HUES6 (cell line): ENCODE measurements at regions not wholly inside any gene's neighbourhood (a gene's known extent, or its start where the extent isn't known, plus 50 kb on each side); places are given as distances from the start of the nearest gene placed in this dataset.

Source experiments
- H3K27ac ChIP-seq: 2 replicates; pipeline ENCODE4 v1.7.0; 2013; ENCODE audit warnings: low read depth, mild to moderate bottlenecking, low read length, inconsistent platforms
- H3K27me3 ChIP-seq: 2 replicates; pipeline ENCODE4 v1.6.1; 2013; ENCODE audit warnings: low read length; ENCODE audit not compliant: control insufficient read depth, insufficient read depth
- H3K36me3 ChIP-seq: 2 replicates; pipeline ENCODE4 v1.6.1; 2013; ENCODE audit warnings: low read length; ENCODE audit not compliant: control insufficient read depth, insufficient read depth
- H3K4me1 ChIP-seq: 2 replicates; pipeline ENCODE4 v1.6.1; 2013; ENCODE audit warnings: low read length; ENCODE audit not compliant: control insufficient read depth, insufficient read depth
- H3K4me3 ChIP-seq: 2 replicates; pipeline ENCODE4 v1.5.1; 2013; ENCODE audit warnings: low read depth, low read length
- H3K9ac ChIP-seq: one replicate; pipeline ENCODE4 v1.6.1; 2013; ENCODE audit warnings: mild to moderate bottlenecking, low read length
- H3K9me3 ChIP-seq: 2 replicates; pipeline ENCODE4 v1.6.1; 2013; ENCODE audit warnings: low read depth, low read length; ENCODE audit not compliant: control insufficient read depth, insufficient read depth

DNA sequence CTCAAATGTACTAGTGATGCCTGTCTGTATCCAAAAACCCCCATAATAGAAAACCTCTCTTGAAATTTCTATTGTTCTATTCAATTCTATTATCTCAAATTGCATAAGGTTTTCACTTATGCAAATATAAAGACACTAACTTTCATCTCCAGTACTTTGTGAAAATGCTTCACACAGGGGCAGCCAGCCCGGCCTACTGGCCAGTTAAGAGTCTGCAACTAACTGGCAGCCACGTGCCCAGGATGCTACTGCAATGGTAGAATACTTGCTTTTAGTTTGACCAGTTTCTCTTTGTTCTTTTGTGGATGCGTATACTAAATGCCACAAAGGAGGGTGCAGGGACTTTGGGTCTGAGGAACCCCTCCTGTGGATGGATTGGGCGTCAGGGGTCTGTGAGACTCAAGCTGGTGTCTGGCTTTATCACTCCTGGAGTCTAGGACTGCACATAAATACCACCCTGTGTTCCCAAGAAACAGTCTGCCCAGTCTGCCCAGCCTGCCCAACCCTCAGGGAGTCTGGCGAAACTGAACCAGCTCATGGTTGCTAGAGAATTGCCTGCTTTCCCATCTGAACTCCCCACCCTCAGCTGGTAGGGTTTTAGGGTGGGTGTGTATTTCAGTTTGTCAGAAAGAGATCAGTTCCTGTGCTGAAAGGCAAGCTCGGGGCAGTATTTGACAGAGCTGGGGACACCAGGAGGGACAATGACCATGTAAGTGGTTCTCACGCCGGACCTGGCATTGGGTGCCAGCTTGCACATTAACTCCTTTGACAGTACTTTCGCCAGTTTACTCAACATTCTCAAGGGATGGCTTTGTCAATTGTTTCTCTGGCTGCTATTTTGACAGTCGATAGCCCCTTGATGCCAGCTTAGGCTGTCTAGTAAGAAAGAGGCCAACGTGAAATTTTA is 558.2 kb upstream of the JAG1 start:
- Histone ChIP-seq H3K27ac (no peak overlapping the region), H3K9ac (no peak overlapping the region), H3K4me1 (peaks cover 26% of the 10 kb centered on the region; the same call in 1 of the 2 replicates), H3K27me3 (no peaks in the 10 kb centered on the region; the same call in 1 of the 2 replicates), H3K36me3 (no peaks in the 10 kb centered on the region), H3K9me3 (no peaks in the 10 kb centered on the region), H3K4me3 (no peak overlapping the region)

DNA sequence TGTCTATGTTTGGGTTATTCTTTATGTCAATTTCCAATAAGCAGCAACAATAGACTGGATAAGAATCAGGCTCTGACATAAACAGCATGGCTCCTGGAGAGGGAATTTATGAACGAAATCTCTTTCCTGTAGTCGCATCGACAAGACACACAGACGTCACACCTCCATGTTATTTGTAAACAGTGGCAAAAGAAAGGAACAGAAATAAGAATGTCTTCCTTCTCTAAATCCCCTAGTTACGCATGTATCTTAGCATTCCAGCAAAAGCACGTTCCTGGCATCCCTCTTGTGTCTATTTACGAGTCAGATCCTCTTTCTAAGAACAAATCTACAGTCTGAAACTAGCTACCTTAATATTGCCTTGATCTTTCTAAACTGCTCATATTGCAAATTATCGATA is 559.1 kb upstream of the JAG1 start:
- H3K9me3 ChIP-seq, result no peaks in the 10 kb centered on the region
- H3K4me3 ChIP-seq, result no peak overlapping the region
- H3K36me3 ChIP-seq, result no peaks in the 10 kb centered on the region
- no peak overlapping the region for H3K27ac ChIP-seq
- peaks cover 26% of the 10 kb centered on the region; the same call in 1 of the 2 replicates for H3K4me1 ChIP-seq
- H3K9ac ChIP-seq, result no peak overlapping the region
- H3K27me3 ChIP-seq, result no peaks in the 10 kb centered on the region

DNA sequence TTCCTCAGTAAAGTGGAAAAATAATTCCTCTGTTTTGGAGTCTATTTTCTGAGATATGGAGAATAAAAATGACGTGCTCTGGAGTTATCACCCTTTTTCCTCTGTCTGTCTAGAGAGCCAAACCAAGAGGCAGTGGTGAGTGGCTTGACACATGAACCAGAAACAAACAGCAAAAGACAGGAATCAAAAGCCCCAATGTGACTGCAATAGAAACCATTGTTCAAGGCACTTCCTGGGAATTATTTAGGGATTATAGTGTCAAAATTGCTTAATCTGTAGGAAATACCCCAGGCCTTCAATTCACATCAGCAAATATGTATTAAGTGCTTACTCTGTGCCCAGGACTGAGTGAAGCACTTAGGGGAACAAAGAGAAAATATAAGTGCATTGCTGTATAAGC is 560.4 kb upstream of the JAG1 start:
- no peak overlapping the region for H3K4me3 ChIP-seq
- H3K9ac ChIP-seq, result peak overlapping the region; percentile 35
- H3K9me3 ChIP-seq, result no peaks in the 10 kb centered on the region
- H3K36me3 ChIP-seq, result no peaks in the 10 kb centered on the region
- H3K4me1 ChIP-seq, result peaks cover 22% of the 10 kb centered on the region; the same call in 1 of the 2 replicates
- peak overlapping the region; percentile 51; the same call in 1 of the 2 replicates for H3K27ac ChIP-seq
- H3K27me3 ChIP-seq, result no peaks in the 10 kb centered on the region

DNA sequence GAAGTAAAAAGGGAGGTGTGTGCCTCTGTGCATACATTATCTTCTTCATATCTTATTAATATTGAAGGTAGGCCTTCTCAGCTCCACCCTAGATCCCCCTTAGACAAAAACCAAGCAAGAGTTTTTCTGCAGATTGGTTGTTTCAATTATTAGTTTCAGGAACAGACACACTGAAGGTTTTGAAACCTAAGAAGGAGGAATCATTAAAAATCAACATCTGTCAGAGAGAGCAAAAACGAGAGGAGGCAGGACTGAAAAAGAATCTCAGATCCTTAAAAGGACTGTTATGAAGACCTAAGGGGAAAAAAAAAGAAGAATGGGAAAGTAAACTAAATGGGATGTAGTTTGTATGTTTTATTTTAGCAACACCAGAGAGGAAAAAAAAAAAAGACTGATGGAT is 560.8 kb upstream of the JAG1 start:
- Histone ChIP-seq H3K9ac (peak overlapping the region; percentile 32), H3K27me3 (no peaks in the 10 kb centered on the region), H3K4me1 (peaks cover 21% of the 10 kb centered on the region; the same call in 1 of the 2 replicates), H3K4me3 (no peak overlapping the region), H3K9me3 (no peaks in the 10 kb centered on the region), H3K36me3 (no peaks in the 10 kb centered on the region), H3K27ac (peak overlapping the region; percentile 51; the same call in 1 of the 2 replicates)

DNA sequence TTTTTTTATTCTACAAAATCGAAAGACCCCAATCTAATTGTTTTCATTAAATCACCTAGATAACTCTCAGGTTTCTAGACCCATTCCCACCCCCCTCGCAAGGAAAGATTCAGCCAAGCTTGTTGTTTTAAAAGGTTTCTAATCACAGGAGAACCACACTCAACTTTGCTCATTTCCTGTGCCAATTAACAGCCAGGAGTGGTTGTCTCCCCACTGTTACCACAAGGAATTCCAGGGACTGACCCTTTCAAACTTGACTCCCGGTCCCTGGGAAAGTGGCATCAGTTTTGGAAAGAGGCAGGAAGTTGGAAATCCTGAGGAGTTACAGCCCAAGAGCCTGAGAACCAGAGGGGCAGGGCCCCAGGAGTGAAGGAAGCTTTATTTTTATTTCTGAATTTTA is 561.3 kb upstream of the JAG1 start:
- no peaks in the 10 kb centered on the region for H3K9me3 ChIP-seq
- H3K27me3 ChIP-seq, result no peaks in the 10 kb centered on the region
- H3K9ac ChIP-seq, result peak overlapping the region; percentile 42
- H3K36me3 ChIP-seq, result no peaks in the 10 kb centered on the region
- H3K27ac ChIP-seq, result peak overlapping the region; percentile 51; the same call in 1 of the 2 replicates
- no peak overlapping the region for H3K4me3 ChIP-seq
- H3K4me1 ChIP-seq, result peaks cover 17% of the 10 kb centered on the region; the same call in 1 of the 2 replicates

DNA sequence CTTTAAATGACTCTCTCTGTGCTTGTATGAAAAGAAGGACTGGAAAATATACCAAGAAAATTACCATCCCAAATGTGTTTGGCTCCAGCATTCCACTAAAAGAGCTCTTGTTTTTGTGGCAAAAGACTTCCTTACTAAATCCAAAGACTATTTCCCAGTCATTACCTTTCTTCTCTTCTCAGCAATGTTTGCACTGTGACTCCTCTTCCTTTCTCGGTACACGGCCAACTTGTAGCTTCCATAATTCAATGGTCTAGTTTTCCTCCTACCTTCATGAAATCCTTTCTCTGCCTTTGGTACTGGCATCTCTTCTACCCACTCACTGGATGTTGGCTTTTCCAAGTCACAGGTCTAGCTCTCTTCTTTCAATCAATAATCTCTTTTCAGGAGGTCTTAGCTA is 568.5 kb upstream of the JAG1 start:
- Histone ChIP-seq H3K36me3 (no peaks in the 10 kb centered on the region), H3K9me3 (no peaks in the 10 kb centered on the region), H3K27me3 (no peaks in the 10 kb centered on the region), H3K4me1 (no peaks in the 10 kb centered on the region), H3K27ac (no peak overlapping the region), H3K9ac (no peak overlapping the region), H3K4me3 (no peak overlapping the region)

DNA sequence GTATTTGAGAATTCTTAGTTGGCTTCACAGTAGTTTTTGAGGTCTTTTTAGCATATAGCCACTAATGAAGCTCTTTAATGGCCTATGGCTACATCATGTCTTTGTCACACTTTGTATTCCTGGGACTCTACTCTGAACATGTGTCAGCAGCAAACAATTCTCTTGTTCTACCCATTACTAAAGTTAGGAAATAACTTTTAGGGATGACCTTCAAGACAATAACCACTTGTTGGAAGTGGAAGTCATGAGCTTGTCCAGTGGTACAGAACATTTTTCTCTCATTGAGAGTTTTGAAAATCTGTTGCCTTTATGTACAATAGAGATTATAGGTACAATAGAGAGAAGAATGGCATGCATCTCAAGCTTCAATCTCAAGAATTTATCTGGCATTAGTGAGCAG is 571.6 kb upstream of the JAG1 start:
- no peaks in the 10 kb centered on the region for H3K27me3 ChIP-seq
- no peak overlapping the region for H3K4me3 ChIP-seq
- no peak overlapping the region for H3K27ac ChIP-seq
- H3K4me1 ChIP-seq, result peaks cover 21% of the 10 kb centered on the region
- H3K9me3 ChIP-seq, result no peaks in the 10 kb centered on the region
- H3K36me3 ChIP-seq, result no peaks in the 10 kb centered on the region
- no peak overlapping the region for H3K9ac ChIP-seq

DNA sequence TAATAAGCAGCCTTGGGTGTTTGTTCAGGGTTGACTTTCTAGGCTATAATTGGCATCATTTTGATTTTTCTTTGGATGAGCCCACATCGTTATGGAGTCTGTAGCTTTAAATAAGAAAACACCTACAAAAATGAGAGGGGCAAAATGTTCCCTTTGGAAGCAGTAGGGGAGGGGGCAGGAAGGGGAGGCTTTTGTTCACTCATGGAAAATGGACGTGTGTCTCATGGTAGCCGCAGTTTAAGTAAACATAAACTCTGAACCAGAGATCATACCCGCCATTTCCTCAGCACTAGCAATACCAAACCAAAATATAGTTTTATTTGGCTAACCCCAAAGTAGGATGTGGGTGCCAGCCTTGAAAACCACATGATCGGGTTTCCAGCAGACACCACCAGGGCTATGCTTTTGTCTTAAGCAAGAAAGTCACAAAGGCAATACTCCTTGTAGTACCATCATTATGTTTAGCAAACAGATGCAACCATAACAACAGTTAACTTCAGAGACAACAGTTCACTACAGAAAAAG is 572.5 kb upstream of the JAG1 start:
- Histone ChIP-seq H3K9me3 (no peaks in the 10 kb centered on the region), H3K36me3 (no peaks in the 10 kb centered on the region), H3K27ac (no peak overlapping the region), H3K9ac (no peak overlapping the region), H3K27me3 (no peaks in the 10 kb centered on the region), H3K4me1 (peaks cover 21% of the 10 kb centered on the region), H3K4me3 (no peak overlapping the region)

DNA sequence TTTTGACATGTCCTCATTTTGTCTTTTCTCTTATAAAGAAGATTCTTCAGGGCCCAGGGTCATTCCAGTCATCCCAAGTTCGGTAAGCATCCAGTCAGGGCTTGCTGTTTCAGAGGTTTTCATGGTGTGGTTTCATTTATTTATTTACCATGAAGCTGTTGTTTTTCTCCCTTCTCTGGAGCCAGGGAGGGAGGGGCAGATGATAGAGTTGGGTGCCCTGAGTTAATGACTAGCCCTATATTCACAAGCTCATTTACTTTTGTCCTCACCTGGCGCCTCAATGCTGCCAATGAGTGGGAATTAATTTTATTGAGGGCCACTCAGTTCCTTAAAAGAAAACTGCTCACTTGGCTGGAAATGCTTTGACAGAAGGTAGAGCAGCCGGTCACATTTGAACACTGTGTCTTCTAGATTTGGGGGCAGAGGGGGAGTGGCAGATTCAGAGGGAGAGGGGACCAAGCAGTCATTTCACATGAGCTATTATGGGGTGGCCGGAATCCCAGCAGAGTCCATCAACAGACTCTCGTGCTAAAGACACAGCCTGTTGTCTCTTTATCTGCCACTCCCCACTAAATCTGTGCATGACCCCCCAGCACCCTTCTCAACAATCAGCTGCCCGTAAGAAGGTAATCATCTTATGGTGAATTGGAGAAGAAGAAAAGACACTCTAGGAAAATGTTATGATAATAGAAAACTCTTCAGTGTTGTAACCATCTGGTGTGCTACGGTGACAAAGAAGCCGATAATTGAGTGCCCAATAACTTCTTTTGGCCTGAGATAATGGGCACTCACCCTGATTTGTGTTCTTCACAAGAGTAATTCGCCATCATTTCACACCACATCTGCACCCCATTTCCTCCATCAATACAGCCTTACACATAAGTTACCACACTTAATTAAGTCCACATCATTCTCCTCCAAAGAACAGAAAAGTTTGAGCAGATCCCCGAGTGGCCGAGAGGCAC is 573.5 kb upstream of the JAG1 start:
- H3K36me3 ChIP-seq, result no peaks in the 10 kb centered on the region
- no peak overlapping the region; the same call in 1 of the 2 replicates for H3K27ac ChIP-seq
- no peak overlapping the region for H3K9ac ChIP-seq
- no peaks in the 10 kb centered on the region for H3K9me3 ChIP-seq
- no peaks in the 10 kb centered on the region for H3K27me3 ChIP-seq
- H3K4me3 ChIP-seq, result no peak overlapping the region
- peaks cover 21% of the 10 kb centered on the region for H3K4me1 ChIP-seq

DNA sequence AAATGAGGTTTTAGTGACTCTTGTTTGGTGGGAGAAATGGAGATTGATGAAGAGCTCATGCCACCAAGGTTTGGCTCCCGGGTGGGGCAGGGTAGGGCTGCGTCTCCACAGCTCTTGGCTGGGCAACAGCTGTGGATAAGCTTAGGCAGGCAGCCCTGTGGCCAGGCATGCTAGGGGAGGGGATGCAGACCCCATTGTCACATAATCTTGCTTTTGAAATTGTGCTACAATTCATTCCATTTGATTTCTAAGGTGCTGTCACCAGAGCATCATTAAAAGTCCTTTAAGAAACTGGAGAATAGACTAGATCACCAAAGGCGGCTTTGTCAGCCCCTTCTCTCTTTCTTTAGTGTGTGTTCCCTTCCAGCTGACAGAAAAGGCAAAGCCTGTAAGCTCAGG is 574.2 kb upstream of the JAG1 start:
- Histone ChIP-seq H3K9me3 (no peaks in the 10 kb centered on the region), H3K4me1 (peaks cover 21% of the 10 kb centered on the region), H3K27me3 (no peaks in the 10 kb centered on the region), H3K4me3 (no peak overlapping the region), H3K27ac (no peak overlapping the region; the same call in 1 of the 2 replicates), H3K9ac (peak overlapping the region; percentile 27), H3K36me3 (no peaks in the 10 kb centered on the region)
